OCI-LY1 (cell line): ENCODE measurements at regions not wholly inside any gene's neighbourhood (a gene's known extent, or its start where the extent isn't known, plus 50 kb on each side); places are given as distances from the start of the nearest gene placed in this dataset.

Experiments
- H2AFZ ChIP-seq: fragments of 200-600 bp; sonication (generic), shearing (Covaris generic); 2 replicates; pipeline ENCODE4 v1.6.0; 2014; ENCODE audit warnings: antibody characterized with exemption, mild to moderate bottlenecking, low read length
- H3F3A ChIP-seq: fragments of 200-600 bp; sonication (generic), shearing (Covaris generic); 2 replicates; pipeline ENCODE4 v1.6.0; 2014; ENCODE audit warnings: mild to moderate bottlenecking, antibody characterized with exemption, low read length, moderate library complexity; ENCODE audit not compliant: insufficient read depth
- H3K27ac ChIP-seq: fragments of 200-600 bp; sonication (generic); 2 replicates; pipeline ENCODE4 v1.5.1; 2014; ENCODE audit warnings: low read length, mixed run types, mild to moderate bottlenecking, low read depth; ENCODE audit not compliant: poor library complexity, severe bottlenecking
- H3K27me3 ChIP-seq: fragments of 200-600 bp; sonication (generic); 2 replicates; pipeline ENCODE4 v1.6.0; 2014; ENCODE audit warnings: antibody characterized with exemption, mild to moderate bottlenecking, low read length, moderate library complexity; ENCODE audit not compliant: insufficient read depth
- H3K36me3 ChIP-seq: fragments of 200-600 bp; sonication (generic); 2 replicates; pipeline ENCODE4 v1.6.1; 2014; ENCODE audit warnings: mild to moderate bottlenecking, antibody characterized with exemption, low read length, moderate library complexity, mixed read lengths; ENCODE audit not compliant: insufficient read depth
- H3K4me1 ChIP-seq: fragments of 200-600 bp; sonication (generic); 2 replicates; pipeline ENCODE4 v1.5.1; 2014; ENCODE audit warnings: mild to moderate bottlenecking, low read length, moderate library complexity; ENCODE audit not compliant: insufficient read depth, severe bottlenecking
- H3K4me2 ChIP-seq: fragments of 200-600 bp; sonication (generic), shearing (Covaris generic); 2 replicates; pipeline ENCODE4 v1.6.1; 2014; ENCODE audit warnings: low read length
- H3K4me3 ChIP-seq: fragments of 200-600 bp; sonication (generic); 2 replicates; pipeline ENCODE4 v1.5.1; 2014; ENCODE audit warnings: low read length, low read depth, mild to moderate bottlenecking, mixed read lengths; ENCODE audit not compliant: poor library complexity, severe bottlenecking
- H3K79me2 ChIP-seq: fragments of 200-600 bp; shearing (Covaris generic); 2 replicates; pipeline ENCODE4 v1.6.1; 2016; ENCODE audit warnings: mixed run types, low read length, mixed read lengths; ENCODE audit not compliant: insufficient read depth
- H3K9ac ChIP-seq: fragments of 200-600 bp; sonication (generic), shearing (Covaris generic); 2 replicates; pipeline ENCODE4 v1.6.1; 2014; ENCODE audit warnings: mild to moderate bottlenecking, low read length, mixed read lengths
- H3K9me2 ChIP-seq: fragments of 200-600 bp; sonication (generic), shearing (Covaris generic); 2 replicates; pipeline ENCODE4 v1.6.1; 2014; ENCODE audit warnings: low read depth, mild to moderate bottlenecking, low read length, mixed read lengths
- H3K9me3 ChIP-seq: fragments of 200-600 bp; shearing (Covaris generic); 2 replicates; pipeline ENCODE4 v1.6.1; 2014; ENCODE audit warnings: low read length, mixed read lengths
- H4K20me1 ChIP-seq: fragments of 200-600 bp; sonication (generic), shearing (Covaris generic); 2 replicates; pipeline ENCODE4 v1.6.0; 2016; ENCODE audit warnings: mild to moderate bottlenecking, low read length; ENCODE audit not compliant: insufficient read depth
- CTCF ChIP-seq: fragments of 200-600 bp; sonication (generic), shearing (Covaris generic); IDR thresholded peaks from 2 replicates; pipeline ENCODE4 v1.5.1; 2017; ENCODE audit warnings: mild to moderate bottlenecking, antibody characterized with exemption, low read length, moderate library complexity, mixed read lengths
- EZH2 ChIP-seq: fragments of 200-600 bp; sonication (generic), shearing (Covaris generic); IDR thresholded peaks from 2 replicates; pipeline ENCODE4 v1.8.0; 2017; ENCODE audit warnings: borderline replicate concordance, mixed run types, mild to moderate bottlenecking, antibody characterized with exemption, low read length, moderate library complexity, mixed read lengths

DNA sequence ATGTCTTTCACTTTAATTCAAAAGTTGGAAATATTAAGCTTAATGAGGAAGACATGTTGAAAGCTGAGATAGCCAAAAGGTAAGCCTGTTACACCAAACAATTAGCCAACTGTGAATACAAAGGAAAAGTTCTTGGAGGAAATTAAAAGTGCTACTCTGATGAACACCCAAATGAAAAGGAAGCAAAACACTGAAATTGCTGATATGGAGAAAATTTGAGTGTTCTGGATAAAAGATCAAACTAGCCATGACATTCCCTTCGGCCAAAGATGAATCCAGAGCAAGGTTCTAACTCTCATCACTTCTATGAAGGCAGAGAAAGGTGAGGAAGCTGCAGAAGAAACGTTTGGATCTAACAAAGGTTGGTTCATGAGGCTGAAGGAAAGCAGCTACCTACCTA, 280.8 kb upstream of the BCHE start:
- H3K79me2 ChIP-seq: no peaks in the 10 kb centered on the region
- no peaks in the 10 kb centered on the region for H3K36me3 ChIP-seq
- no peaks in the 10 kb centered on the region for H3F3A ChIP-seq
- no peaks in the 10 kb centered on the region for H3K9me2 ChIP-seq
- no peak overlapping the region for H3K4me2 ChIP-seq
- no peaks in the 10 kb centered on the region for H4K20me1 ChIP-seq
- no peak overlapping the region for H3K9ac ChIP-seq
- TF ChIP-seq CTCF (no peak), EZH2 (no peak)
- H2AFZ ChIP-seq: no peak overlapping the region
- H3K27me3 ChIP-seq: no peaks in the 10 kb centered on the region
- H3K4me1 ChIP-seq: no peaks in the 10 kb centered on the region
- H3K9me3 ChIP-seq: no peaks in the 10 kb centered on the region
- no peak overlapping the region for H3K4me3 ChIP-seq
- H3K27ac ChIP-seq: no peak overlapping the region

GRCh38 chr3:166114448-166114847, 277.2 kb upstream of the BCHE start:
- Histone ChIP-seq H3F3A (no peaks in the 10 kb centered on the region), H3K36me3 (no peaks in the 10 kb centered on the region), H3K9ac (no peak overlapping the region), H2AFZ (no peak overlapping the region), H3K79me2 (no peaks in the 10 kb centered on the region), H3K27me3 (no peaks in the 10 kb centered on the region), H3K9me2 (no peaks in the 10 kb centered on the region), H4K20me1 (no peaks in the 10 kb centered on the region), H3K9me3 (no peaks in the 10 kb centered on the region), H3K4me1 (no peaks in the 10 kb centered on the region), H3K27ac (no peak overlapping the region), H3K4me2 (no peak overlapping the region), H3K4me3 (no peak overlapping the region)
- TF ChIP-seq CTCF (no peak), EZH2 (no peak)

DNA sequence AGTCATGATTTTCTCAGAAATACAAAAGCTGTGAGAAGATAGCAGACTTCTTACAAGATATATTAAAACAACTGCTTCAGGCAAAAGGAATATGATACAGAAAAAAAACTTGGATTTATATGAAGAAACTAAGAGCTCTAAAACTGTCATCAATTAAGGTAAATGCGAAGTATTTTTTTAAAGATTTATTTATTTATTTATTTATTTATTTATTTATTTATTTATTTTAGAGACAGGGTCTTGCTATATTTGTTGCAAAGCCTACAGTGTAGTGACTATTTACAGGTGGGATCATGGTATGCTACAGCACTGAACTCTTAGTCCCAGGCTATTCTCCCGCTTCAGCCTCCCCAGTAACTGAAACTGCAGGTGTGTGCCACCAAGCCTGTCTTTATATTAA, 274.3 kb upstream of the BCHE start:
- Histone ChIP-seq H3K9me2 (no peaks in the 10 kb centered on the region), H4K20me1 (no peaks in the 10 kb centered on the region), H3K79me2 (no peaks in the 10 kb centered on the region), H3K27me3 (no peaks in the 10 kb centered on the region), H3K36me3 (no peaks in the 10 kb centered on the region), H3F3A (no peaks in the 10 kb centered on the region), H3K4me3 (no peak overlapping the region), H3K27ac (no peak overlapping the region), H3K4me2 (no peak overlapping the region), H3K9me3 (no peaks in the 10 kb centered on the region), H2AFZ (no peak overlapping the region), H3K9ac (no peak overlapping the region), H3K4me1 (no peaks in the 10 kb centered on the region)
- no peak for TF ChIP-seq CTCF
- TF ChIP-seq EZH2: no peak

DNA sequence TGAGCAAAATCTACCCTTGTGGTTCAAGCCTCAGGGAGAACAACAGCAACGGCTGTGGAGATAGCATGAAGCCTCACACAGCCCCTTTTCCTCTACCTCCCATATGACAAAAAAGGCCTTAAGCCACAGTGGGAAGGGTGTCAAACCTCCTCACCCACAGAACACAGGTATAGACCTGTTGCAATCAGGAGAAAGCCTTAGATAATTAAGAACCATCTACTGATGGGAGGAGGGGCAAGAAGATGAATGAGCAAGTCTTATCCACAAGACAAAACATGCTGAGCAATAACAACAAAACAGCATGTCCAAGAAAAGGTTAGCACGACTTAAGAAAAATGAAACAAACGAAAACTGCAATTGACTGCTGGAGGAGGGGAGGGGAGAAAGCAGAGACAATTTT, 272.9 kb upstream of the BCHE start:
- Histone ChIP-seq H3K27me3 (no peaks in the 10 kb centered on the region), H3K4me1 (no peaks in the 10 kb centered on the region), H2AFZ (no peak overlapping the region), H3K9ac (no peak overlapping the region), H3K27ac (no peak overlapping the region), H3F3A (no peaks in the 10 kb centered on the region), H3K4me2 (no peak overlapping the region), H3K9me2 (no peaks in the 10 kb centered on the region), H3K36me3 (no peaks in the 10 kb centered on the region), H4K20me1 (no peaks in the 10 kb centered on the region), H3K79me2 (no peaks in the 10 kb centered on the region), H3K9me3 (no peaks in the 10 kb centered on the region), H3K4me3 (no peak overlapping the region)
- TF ChIP-seq EZH2 (no peak), CTCF (no peak)
